Activated naive CD8-positive, alpha-beta T cell treated with anti-CD3 and anti-CD28 coated beads, Interleukin-2, amount 50 U/mL, for 24 hours (primary cell): ENCODE measurements at regions not wholly inside any gene's neighbourhood (a gene's known extent, or its start where the extent isn't known, plus 50 kb on each side); places are given as distances from the start of the nearest gene placed in this dataset.

Experiments
- ATAC-seq: fragments of 150-1000 bp; cut with Tn5 transposase; one replicate; pipeline ENCODE4 v1.10.0; 2021
- DNase-seq: peaks from one replicate; pipeline ENCODE4 v3.0.0; 2021
- H3K27ac Mint-ChIP-seq: one replicate; pipeline ENCODE4 v1.8.0; 2021; ENCODE audit warnings: mild to moderate bottlenecking, mixed read lengths
- H3K27me3 Mint-ChIP-seq: one replicate; pipeline ENCODE4 v1.8.0; 2021; ENCODE audit warnings: mixed read lengths
- H3K36me3 Mint-ChIP-seq: one replicate; pipeline ENCODE4 v1.8.0; 2021; ENCODE audit warnings: low read depth, mixed read lengths
- H3K4me1 Mint-ChIP-seq: one replicate; pipeline ENCODE4 v1.8.0; 2021; ENCODE audit warnings: mixed read lengths
- H3K4me3 Mint-ChIP-seq: one replicate; pipeline ENCODE4 v1.8.0; 2021; ENCODE audit warnings: mild to moderate bottlenecking, moderate library complexity, mixed read lengths
- H3K9me3 Mint-ChIP-seq: one replicate; pipeline ENCODE4 v1.8.0; 2021; ENCODE audit warnings: mixed read lengths

- DNase-seq (no peak), ATAC-seq (no peak)
- Mint-ChIP-seq H3K9me3 (peaks cover 14% of the 10 kb centered on the region), H3K4me3 (no peak overlapping the region), H3K36me3 (no peaks in the 10 kb centered on the region), H3K27me3 (no peaks in the 10 kb centered on the region), H3K27ac (no peak overlapping the region), H3K4me1 (no peaks in the 10 kb centered on the region)
These were observed 1306.1 kb upstream of the TENM3 start for GRCh38 chr4:180937083-180937482.

GRCh38 chr4:180940680-180941079, 1302.5 kb upstream of the TENM3 start:
- H3K27ac Mint-ChIP-seq, result no peak overlapping the region
- no peak overlapping the region for H3K4me3 Mint-ChIP-seq
- peaks cover 10% of the 10 kb centered on the region for H3K9me3 Mint-ChIP-seq
- H3K27me3 Mint-ChIP-seq, result no peaks in the 10 kb centered on the region
- H3K36me3 Mint-ChIP-seq, result no peaks in the 10 kb centered on the region
- ATAC-seq (no peak), DNase-seq (no peak)
- no peaks in the 10 kb centered on the region for H3K4me1 Mint-ChIP-seq

GRCh38 chr4:180942367-180942916, 1300.8 kb upstream of the TENM3 start:
- DNase-seq, result no peak
- H3K27ac Mint-ChIP-seq, result no peak overlapping the region
- H3K9me3 Mint-ChIP-seq, result peaks cover 4% of the 10 kb centered on the region
- H3K4me1 Mint-ChIP-seq, result no peaks in the 10 kb centered on the region
- H3K27me3 Mint-ChIP-seq, result no peaks in the 10 kb centered on the region
- no peaks in the 10 kb centered on the region for H3K36me3 Mint-ChIP-seq
- H3K4me3 Mint-ChIP-seq, result no peak overlapping the region
- no peak for ATAC-seq

- H3K27me3 Mint-ChIP-seq, result no peaks in the 10 kb centered on the region
- no peaks in the 10 kb centered on the region for H3K36me3 Mint-ChIP-seq
- no peaks in the 10 kb centered on the region for H3K4me1 Mint-ChIP-seq
- ATAC-seq, result no peak
- H3K9me3 Mint-ChIP-seq, result peaks cover 4% of the 10 kb centered on the region
- no peak for DNase-seq
- H3K4me3 Mint-ChIP-seq, result no peak overlapping the region
- no peak overlapping the region for H3K27ac Mint-ChIP-seq
These were observed 1297.0 kb upstream of the TENM3 start for GRCh38 chr4:180946188-180946587.

- H3K36me3 Mint-ChIP-seq, result no peaks in the 10 kb centered on the region
- no peaks in the 10 kb centered on the region for H3K27me3 Mint-ChIP-seq
- H3K9me3 Mint-ChIP-seq, result peaks cover 4% of the 10 kb centered on the region
- H3K4me1 Mint-ChIP-seq, result no peaks in the 10 kb centered on the region
- no peak for ATAC-seq
- H3K4me3 Mint-ChIP-seq, result no peak overlapping the region
- no peak overlapping the region for H3K27ac Mint-ChIP-seq
- DNase-seq, result no peak
These were observed 1295.8 kb upstream of the TENM3 start for GRCh38 chr4:180947425-180947824.

- ATAC-seq (no peak), DNase-seq (no peak)
- Mint-ChIP-seq H3K27me3 (no peaks in the 10 kb centered on the region), H3K36me3 (no peaks in the 10 kb centered on the region), H3K4me3 (no peak overlapping the region), H3K27ac (no peak overlapping the region), H3K4me1 (no peaks in the 10 kb centered on the region), H3K9me3 (peaks cover 4% of the 10 kb centered on the region)
These were observed 1293.6 kb upstream of the TENM3 start for GRCh38 chr4:180949424-180950213.

- Mint-ChIP-seq H3K27me3 (no peaks in the 10 kb centered on the region), H3K36me3 (no peaks in the 10 kb centered on the region), H3K9me3 (peaks cover 4% of the 10 kb centered on the region), H3K4me1 (no peaks in the 10 kb centered on the region), H3K4me3 (no peak overlapping the region), H3K27ac (no peak overlapping the region)
- no peak for DNase-seq
- no peak for ATAC-seq
These were observed 1292.8 kb upstream of the TENM3 start for GRCh38 chr4:180950377-180950776.

GRCh38 chr4:180951312-180951711, 1291.9 kb upstream of the TENM3 start:
- ATAC-seq, result no peak
- H3K27ac Mint-ChIP-seq, result no peak overlapping the region
- H3K9me3 Mint-ChIP-seq, result peaks cover under 1% of the 10 kb centered on the region
- DNase-seq, result no peak
- H3K36me3 Mint-ChIP-seq, result no peaks in the 10 kb centered on the region
- H3K27me3 Mint-ChIP-seq, result no peaks in the 10 kb centered on the region
- no peak overlapping the region for H3K4me3 Mint-ChIP-seq
- H3K4me1 Mint-ChIP-seq, result no peaks in the 10 kb centered on the region

GRCh38 chr4:180953572-180953971, 1289.6 kb upstream of the TENM3 start:
- Mint-ChIP-seq H3K9me3 (no peaks in the 10 kb centered on the region), H3K4me3 (no peak overlapping the region)

GRCh38 chr4:180960743-180961401, 1282.3 kb upstream of the TENM3 start:
- Mint-ChIP-seq H3K4me1 (no peaks in the 10 kb centered on the region), H3K9me3 (no peaks in the 10 kb centered on the region), H3K27me3 (no peaks in the 10 kb centered on the region), H3K4me3 (no peak overlapping the region), H3K27ac (no peak overlapping the region), H3K36me3 (no peaks in the 10 kb centered on the region)
- DNase-seq (no peak), ATAC-seq (no peak)

More at GRCh38 chr4:180953572-180953971, 1289.6 kb upstream of the TENM3 start:
- Mint-ChIP-seq H3K27me3 (no peaks in the 10 kb centered on the region), H3K36me3 (no peaks in the 10 kb centered on the region), H3K4me1 (no peaks in the 10 kb centered on the region), H3K27ac (no peak overlapping the region)
- no peak for ATAC-seq
- DNase-seq, result no peak

- no peak for DNase-seq
These were observed 1280.9 kb upstream of the TENM3 start for GRCh38 chr4:180962268-180962667.

GRCh38 chr4:180966312-180966711, 1276.9 kb upstream of the TENM3 start:
- H3K9me3 Mint-ChIP-seq, result peaks cover 6% of the 10 kb centered on the region
- no peak overlapping the region for H3K4me3 Mint-ChIP-seq
- no peak for ATAC-seq
- H3K27me3 Mint-ChIP-seq, result no peaks in the 10 kb centered on the region
- no peak overlapping the region for H3K27ac Mint-ChIP-seq
- DNase-seq, result no peak
- no peaks in the 10 kb centered on the region for H3K36me3 Mint-ChIP-seq
- H3K4me1 Mint-ChIP-seq, result no peaks in the 10 kb centered on the region

More at GRCh38 chr4:180962268-180962667, 1280.9 kb upstream of the TENM3 start:
- Mint-ChIP-seq H3K4me3 (no peak overlapping the region), H3K4me1 (no peaks in the 10 kb centered on the region), H3K27me3 (no peaks in the 10 kb centered on the region), H3K36me3 (no peaks in the 10 kb centered on the region), H3K9me3 (no peaks in the 10 kb centered on the region), H3K27ac (no peak overlapping the region)
- no peak for ATAC-seq

- Mint-ChIP-seq H3K27me3 (no peaks in the 10 kb centered on the region), H3K36me3 (no peaks in the 10 kb centered on the region), H3K4me1 (no peaks in the 10 kb centered on the region), H3K4me3 (no peak overlapping the region), H3K27ac (no peak overlapping the region), H3K9me3 (peaks cover 6% of the 10 kb centered on the region)
- ATAC-seq, result no peak
- DNase-seq, result no peak
These were observed 1275.3 kb upstream of the TENM3 start for GRCh38 chr4:180967936-180968335.

GRCh38 chr4:180973894-180974293, 1269.3 kb upstream of the TENM3 start:
- ATAC-seq (no peak), DNase-seq (no peak)
- Mint-ChIP-seq H3K36me3 (no peaks in the 10 kb centered on the region), H3K9me3 (peaks cover 8% of the 10 kb centered on the region), H3K4me1 (no peaks in the 10 kb centered on the region), H3K27me3 (no peaks in the 10 kb centered on the region), H3K4me3 (no peak overlapping the region), H3K27ac (no peak overlapping the region)

- Mint-ChIP-seq H3K4me3 (no peak overlapping the region), H3K36me3 (no peaks in the 10 kb centered on the region), H3K27me3 (no peaks in the 10 kb centered on the region), H3K9me3 (peaks cover 6% of the 10 kb centered on the region), H3K27ac (no peak overlapping the region), H3K4me1 (no peaks in the 10 kb centered on the region)
- DNase-seq, result no peak
- ATAC-seq, result no peak
These were observed 1252.3 kb upstream of the TENM3 start for GRCh38 chr4:180990931-180991330.
